D721Med (cell line): ENCODE measurements at regions not wholly inside any gene's neighbourhood (a gene's known extent, or its start where the extent isn't known, plus 50 kb on each side); places are given as distances from the start of the nearest gene placed in this dataset.

Experiments used
- DNase-seq: peaks from one replicate; pipeline ENCODE4 v3.0.0; 2011; ENCODE audit warnings: low spot score; ENCODE audit not compliant: insufficient read length
- FAIRE-seq: peaks from 2 replicates; lab custom pipeline; 2011; peaks lifted over from hg19 to GRCh38; lab: Jason Lieb, UNC
- CTCF ChIP-seq: IDR thresholded peaks from 2 replicates; pipeline ENCODE4 v1.5.1; 2012; ENCODE audit warnings: mild to moderate bottlenecking, control low read depth; ENCODE audit not compliant: insufficient read depth; ENCODE audit errors: missing control alignments

- TF ChIP-seq CTCF, result no peak
- no peak for DNase-seq
- no peak for FAIRE-seq
Observed at GRCh38 chr16:11475896-11476630, 110.7 kb downstream of the LITAF start.

- no peak for FAIRE-seq
- TF ChIP-seq CTCF, result no peak
- no peak for DNase-seq
Observed at GRCh38 chr16:11476676-11477075, 110.0 kb downstream of the LITAF start.

- no peak for TF ChIP-seq CTCF
- no peak for DNase-seq
- no peak for FAIRE-seq
Observed at GRCh38 chr16:11478431-11479119, 108.1 kb downstream of the LITAF start.

GRCh38 chr16:11479916-11480315, 106.8 kb downstream of the LITAF start:
- DNase-seq (no peak), FAIRE-seq (no peak)
- no peak for TF ChIP-seq CTCF

GRCh38 chr16:11480634-11481033, 106.1 kb downstream of the LITAF start:
- no peak for TF ChIP-seq CTCF
- no peak for DNase-seq

GRCh38 chr16:11481987-11482386, 104.7 kb downstream of the LITAF start:
- TF ChIP-seq CTCF, result no peak
- FAIRE-seq, result no peak
- no peak for DNase-seq

More at GRCh38 chr16:11480634-11481033, 106.1 kb downstream of the LITAF start:
- no peak for FAIRE-seq
